ENCODE measurements at regions not wholly inside any gene's neighbourhood (a gene's known extent, or its start where the extent isn't known, plus 50 kb on each side); places are given as distances from the start of the nearest gene placed in this dataset.

- Histone ChIP-seq H3K79me1 (ENCODE audit: low read length) (no peaks in the 10 kb centered on the region), H3K4me2 (ENCODE audit: low read length) (no peak overlapping the region), H2BK5ac (ENCODE audit: low read length) (no peak overlapping the region), H4K5ac (ENCODE audit: low read length) (no peak overlapping the region), H2BK120ac (ENCODE audit: low read depth, low read length) (no peak overlapping the region), H4K8ac (ENCODE audit: low read depth, low read length) (no peak overlapping the region), H3K79me2 (ENCODE audit: control insufficient read depth, insufficient read depth, low read length) (no peaks in the 10 kb centered on the region), H2AK5ac (ENCODE audit: low read length) (no peak overlapping the region), H3K9ac (ENCODE audit: low read length) (no peak overlapping the region), H3K27me3 (ENCODE audit: insufficient read depth, low read length, poor library complexity) (no peaks in the 10 kb centered on the region), H3K4ac (ENCODE audit: low read depth, low read length) (no peak overlapping the region), H3K36me3 (ENCODE audit: control insufficient read depth, insufficient read depth, low read length) (no peaks in the 10 kb centered on the region), H3K4me3 (ENCODE audit: low read length) (no peak overlapping the region), H3K56ac (ENCODE audit: low read length) (no peak overlapping the region), H3K4me1 (ENCODE audit: control insufficient read depth, low read depth, low read length) (no peaks in the 10 kb centered on the region), H2BK15ac (replicated peaks; ENCODE audit: low read depth) (no peak overlapping the region), H3K27ac (ENCODE audit: low read depth, low read length) (no peak overlapping the region), H3K18ac (ENCODE audit: low read length) (no peak overlapping the region), H3K23ac (ENCODE audit: low read length) (no peak overlapping the region)
- WGBS (ENCODE audit: extremely low coverage, insufficient coverage, low lambda C conversion rate): 100% methylated on average over 1 of the region's 4 CpGs
- peak; percentile 41 for DNase-seq
These were observed 327.7 kb downstream of the RAD51AP2 start for GRCh38 chr2:17190527-17190926.

DNA sequence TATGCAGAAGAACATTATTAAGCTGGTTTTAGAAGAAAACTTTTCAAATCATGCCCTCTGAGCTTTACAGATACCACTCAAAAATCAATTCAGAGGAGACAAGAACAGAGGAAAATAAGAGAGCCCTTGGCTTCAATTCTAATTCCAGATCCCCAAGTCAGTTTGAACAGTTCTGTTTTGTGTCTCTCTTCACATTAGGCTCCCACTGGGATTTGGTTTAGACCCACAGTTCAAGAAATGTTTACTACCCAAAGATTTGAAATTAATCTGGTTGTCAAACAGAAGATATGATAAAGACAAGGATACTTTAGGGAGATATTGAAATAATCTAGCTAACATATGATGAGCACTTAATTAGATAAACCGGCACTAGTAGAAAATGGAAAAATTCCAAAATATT, 329.5 kb downstream of the RAD51AP2 start:
- Histone ChIP-seq H3K36me3 (ENCODE audit: control insufficient read depth, insufficient read depth, low read length) (no peaks in the 10 kb centered on the region), H3K27me3 (ENCODE audit: insufficient read depth, low read length, poor library complexity) (no peaks in the 10 kb centered on the region), H3K9ac (ENCODE audit: low read length) (no peak overlapping the region), H2AK5ac (ENCODE audit: low read length) (no peak overlapping the region), H3K18ac (ENCODE audit: low read length) (no peak overlapping the region), H3K4me3 (ENCODE audit: low read length) (no peak overlapping the region), H3K4me2 (ENCODE audit: low read length) (no peak overlapping the region), H3K79me2 (ENCODE audit: control insufficient read depth, insufficient read depth, low read length) (no peaks in the 10 kb centered on the region), H2BK15ac (replicated peaks; ENCODE audit: low read depth) (no peak overlapping the region), H3K56ac (ENCODE audit: low read length) (no peak overlapping the region), H4K5ac (ENCODE audit: low read length) (no peak overlapping the region), H4K8ac (ENCODE audit: low read depth, low read length) (no peak overlapping the region), H2BK5ac (ENCODE audit: low read length) (no peak overlapping the region), H3K79me1 (ENCODE audit: low read length) (no peaks in the 10 kb centered on the region), H3K4me1 (ENCODE audit: control insufficient read depth, low read depth, low read length) (no peaks in the 10 kb centered on the region), H3K4ac (ENCODE audit: low read depth, low read length) (no peak overlapping the region), H3K23ac (ENCODE audit: low read length) (no peak overlapping the region), H3K27ac (ENCODE audit: low read depth, low read length) (no peak overlapping the region), H2BK120ac (ENCODE audit: low read depth, low read length) (no peak overlapping the region)
- DNase-seq: no peak
- WGBS (ENCODE audit: extremely low coverage, insufficient coverage, low lambda C conversion rate): no CpG with 5 or more reads among the region's 1 CpG

GRCh38 chr2:17184512-17184911, 333.7 kb downstream of the RAD51AP2 start:
- DNase-seq: no peak
- H2BK15ac ChIP-seq (replicated peaks; ENCODE audit: low read depth): no peak overlapping the region

GRCh38 chr2:17182399-17182798, 335.8 kb downstream of the RAD51AP2 start:
- Histone ChIP-seq H3K27ac (ENCODE audit: low read depth, low read length) (no peak overlapping the region), H2BK15ac (replicated peaks; ENCODE audit: low read depth) (no peak overlapping the region), H3K79me2 (ENCODE audit: control insufficient read depth, insufficient read depth, low read length) (no peaks in the 10 kb centered on the region), H3K4ac (ENCODE audit: low read depth, low read length) (no peak overlapping the region), H2AK5ac (ENCODE audit: low read length) (no peak overlapping the region), H3K18ac (ENCODE audit: low read length) (no peak overlapping the region), H4K8ac (ENCODE audit: low read depth, low read length) (no peak overlapping the region), H2BK120ac (ENCODE audit: low read depth, low read length) (no peak overlapping the region), H3K79me1 (ENCODE audit: low read length) (no peaks in the 10 kb centered on the region), H4K5ac (ENCODE audit: low read length) (no peak overlapping the region), H2BK5ac (ENCODE audit: low read length) (no peak overlapping the region), H3K36me3 (ENCODE audit: control insufficient read depth, insufficient read depth, low read length) (no peaks in the 10 kb centered on the region), H3K4me3 (ENCODE audit: low read length) (no peak overlapping the region), H3K9ac (ENCODE audit: low read length) (no peak overlapping the region), H3K23ac (ENCODE audit: low read length) (no peak overlapping the region), H3K4me1 (ENCODE audit: control insufficient read depth, low read depth, low read length) (no peaks in the 10 kb centered on the region), H3K56ac (ENCODE audit: low read length) (no peak overlapping the region), H3K4me2 (ENCODE audit: low read length) (no peak overlapping the region), H3K27me3 (ENCODE audit: insufficient read depth, low read length, poor library complexity) (no peaks in the 10 kb centered on the region)
- no peak for DNase-seq

More at GRCh38 chr2:17184512-17184911, 333.7 kb downstream of the RAD51AP2 start:
- Histone ChIP-seq H4K5ac (ENCODE audit: low read length) (no peak overlapping the region), H3K4me2 (ENCODE audit: low read length) (no peak overlapping the region), H3K79me2 (ENCODE audit: control insufficient read depth, insufficient read depth, low read length) (no peaks in the 10 kb centered on the region), H2BK5ac (ENCODE audit: low read length) (no peak overlapping the region), H3K27ac (ENCODE audit: low read depth, low read length) (no peak overlapping the region), H3K79me1 (ENCODE audit: low read length) (no peaks in the 10 kb centered on the region), H2AK5ac (ENCODE audit: low read length) (no peak overlapping the region), H3K36me3 (ENCODE audit: control insufficient read depth, insufficient read depth, low read length) (no peaks in the 10 kb centered on the region), H3K4me3 (ENCODE audit: low read length) (no peak overlapping the region), H3K56ac (ENCODE audit: low read length) (no peak overlapping the region), H3K18ac (ENCODE audit: low read length) (no peak overlapping the region), H3K4me1 (ENCODE audit: control insufficient read depth, low read depth, low read length) (no peaks in the 10 kb centered on the region), H2BK120ac (ENCODE audit: low read depth, low read length) (no peak overlapping the region), H3K27me3 (ENCODE audit: insufficient read depth, low read length, poor library complexity) (no peaks in the 10 kb centered on the region), H3K9ac (ENCODE audit: low read length) (no peak overlapping the region), H3K23ac (ENCODE audit: low read length) (no peak overlapping the region), H3K4ac (ENCODE audit: low read depth, low read length) (no peak overlapping the region), H4K8ac (ENCODE audit: low read depth, low read length) (no peak overlapping the region)
- no CpG with 5 or more reads among the region's 2 CpGs for WGBS (ENCODE audit: extremely low coverage, insufficient coverage, low lambda C conversion rate)

DNA sequence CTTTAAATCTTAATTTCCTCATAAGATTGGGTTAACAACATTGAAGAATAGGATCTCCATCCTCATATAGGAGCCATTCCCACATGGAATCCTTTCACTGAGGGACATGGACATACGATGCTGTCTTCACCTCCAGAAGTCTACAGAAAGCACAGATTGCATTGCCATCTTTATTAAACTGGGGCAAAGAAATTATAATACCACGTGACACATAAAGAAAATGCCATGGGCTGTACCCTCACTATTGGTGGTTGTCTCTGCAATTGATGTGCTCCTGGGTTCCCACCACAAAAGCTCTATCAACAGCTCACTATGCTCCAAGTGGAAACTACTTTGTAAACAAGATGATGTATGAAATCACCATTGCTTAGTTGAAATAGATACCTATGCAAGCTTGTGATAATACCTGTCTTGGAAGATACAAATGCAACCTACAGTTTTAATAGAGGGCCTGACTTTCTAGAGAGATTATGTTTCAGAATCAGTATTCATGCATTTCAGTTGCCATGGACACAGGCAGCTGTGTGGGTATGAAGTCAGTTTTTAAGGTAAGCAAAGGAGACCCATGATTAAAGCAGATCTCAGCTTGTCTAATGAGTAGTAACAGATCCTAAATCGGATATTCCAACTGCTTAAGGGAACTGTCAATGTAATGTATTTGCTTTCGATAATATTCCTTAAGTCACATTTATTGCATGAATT, 337.0 kb downstream of the RAD51AP2 start:
- Histone ChIP-seq H3K4me2 (ENCODE audit: low read length) (no peak overlapping the region), H3K36me3 (ENCODE audit: control insufficient read depth, insufficient read depth, low read length) (no peaks in the 10 kb centered on the region), H3K9ac (ENCODE audit: low read length) (no peak overlapping the region), H4K8ac (ENCODE audit: low read depth, low read length) (no peak overlapping the region), H2BK120ac (ENCODE audit: low read depth, low read length) (no peak overlapping the region), H2BK15ac (replicated peaks; ENCODE audit: low read depth) (no peak overlapping the region), H3K27me3 (ENCODE audit: insufficient read depth, low read length, poor library complexity) (no peaks in the 10 kb centered on the region), H3K23ac (ENCODE audit: low read length) (no peak overlapping the region), H3K4me1 (ENCODE audit: control insufficient read depth, low read depth, low read length) (no peaks in the 10 kb centered on the region), H3K4ac (ENCODE audit: low read depth, low read length) (no peak overlapping the region), H3K4me3 (ENCODE audit: low read length) (no peak overlapping the region), H3K56ac (ENCODE audit: low read length) (no peak overlapping the region), H4K5ac (ENCODE audit: low read length) (no peak overlapping the region), H3K27ac (ENCODE audit: low read depth, low read length) (no peak overlapping the region), H3K79me2 (ENCODE audit: control insufficient read depth, insufficient read depth, low read length) (no peaks in the 10 kb centered on the region), H2AK5ac (ENCODE audit: low read length) (no peak overlapping the region), H3K79me1 (ENCODE audit: low read length) (no peaks in the 10 kb centered on the region), H2BK5ac (ENCODE audit: low read length) (no peak overlapping the region), H3K18ac (ENCODE audit: low read length) (no peak overlapping the region)
- no peak for DNase-seq
- no CpG with 5 or more reads among the region's 4 CpGs for WGBS (ENCODE audit: extremely low coverage, insufficient coverage, low lambda C conversion rate)

DNA sequence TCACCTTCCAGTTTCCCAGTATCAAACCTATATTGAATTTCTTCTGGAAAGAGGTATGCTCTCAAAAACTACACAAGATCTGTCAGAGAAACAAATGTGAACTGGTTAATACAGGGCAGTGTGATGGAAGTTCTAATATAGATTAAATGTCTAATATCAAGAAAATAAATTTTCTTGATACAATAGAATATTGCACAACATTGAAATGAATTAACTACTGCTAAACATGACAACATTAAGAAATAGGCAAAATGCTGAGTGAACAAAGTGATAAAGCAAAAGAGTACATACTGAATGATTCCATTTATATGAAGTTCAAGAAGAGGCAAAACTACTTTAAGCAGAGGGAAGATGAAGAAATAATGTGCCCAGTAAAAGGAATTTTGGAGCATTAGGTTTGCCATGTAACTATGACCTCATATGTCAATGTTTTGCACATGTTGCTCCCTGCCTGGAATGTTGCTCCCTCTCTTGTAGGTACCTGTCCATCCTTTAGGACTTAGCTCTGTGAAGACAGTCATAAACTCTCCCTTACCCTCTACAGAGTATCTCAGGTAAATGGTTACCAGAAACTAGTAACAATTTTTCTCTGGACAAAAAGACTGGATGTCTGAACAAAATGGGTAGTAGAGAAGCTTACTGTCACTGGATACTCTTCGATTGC, 339.0 kb downstream of the RAD51AP2 start:
- H3K27me3 ChIP-seq (ENCODE audit: insufficient read depth, low read length, poor library complexity): no peaks in the 10 kb centered on the region
- no peak overlapping the region for H3K56ac ChIP-seq (ENCODE audit: low read length)
- H3K23ac ChIP-seq (ENCODE audit: low read length): no peak overlapping the region
- no peak overlapping the region for H3K9ac ChIP-seq (ENCODE audit: low read length)
- H3K79me1 ChIP-seq (ENCODE audit: low read length): no peaks in the 10 kb centered on the region
- no peak overlapping the region for H2BK120ac ChIP-seq (ENCODE audit: low read depth, low read length)
- no peak overlapping the region for H3K27ac ChIP-seq (ENCODE audit: low read depth, low read length)
- H4K5ac ChIP-seq (ENCODE audit: low read length): no peak overlapping the region
- no peaks in the 10 kb centered on the region for H3K79me2 ChIP-seq (ENCODE audit: control insufficient read depth, insufficient read depth, low read length)
- H3K4ac ChIP-seq (ENCODE audit: low read depth, low read length): no peak overlapping the region
- no peak overlapping the region for H2AK5ac ChIP-seq (ENCODE audit: low read length)
- H3K18ac ChIP-seq (ENCODE audit: low read length): no peak overlapping the region
- no peak overlapping the region for H4K8ac ChIP-seq (ENCODE audit: low read depth, low read length)
- no peak overlapping the region for H2BK5ac ChIP-seq (ENCODE audit: low read length)
- no peak for DNase-seq
- no peaks in the 10 kb centered on the region for H3K4me1 ChIP-seq (ENCODE audit: control insufficient read depth, low read depth, low read length)
- H3K36me3 ChIP-seq (ENCODE audit: control insufficient read depth, insufficient read depth, low read length): no peaks in the 10 kb centered on the region
- no peak overlapping the region for H2BK15ac ChIP-seq (replicated peaks; ENCODE audit: low read depth)
- H3K4me2 ChIP-seq (ENCODE audit: low read length): no peak overlapping the region
- WGBS (ENCODE audit: extremely low coverage, insufficient coverage, low lambda C conversion rate): no CpG with 5 or more reads among the region's 1 CpG
- H3K4me3 ChIP-seq (ENCODE audit: low read length): no peak overlapping the region

All from mesendoderm (in vitro differentiated cells).